ENCODE measurements at regions not wholly inside any gene's neighbourhood (a gene's known extent, or its start where the extent isn't known, plus 50 kb on each side); places are given as distances from the start of the nearest gene placed in this dataset.

- peaks cover 0 to 88% (median 31%) of the 10 kb centered on the region in 7 donors for H3K27me3 ChIP-seq (replicated peaks in 1 of 7)
- H3K27ac ChIP-seq, result no peak overlapping the region
- peaks cover 0 to 16% (median 10%) of the 10 kb centered on the region in 6 donors for H3K4me1 ChIP-seq
- 36 to 61% (median 50%) methylated on average over 18 of the region's 18 CpGs for WGBS, 5 donors
- TF ChIP-seq POLR2AphosphoS5 (IDR thresholded peaks at IDR 0.05) (no peak), POLR2A (IDR thresholded peaks at IDR 0.05) (no peak)
- TF ChIP-seq, protein P1, sequence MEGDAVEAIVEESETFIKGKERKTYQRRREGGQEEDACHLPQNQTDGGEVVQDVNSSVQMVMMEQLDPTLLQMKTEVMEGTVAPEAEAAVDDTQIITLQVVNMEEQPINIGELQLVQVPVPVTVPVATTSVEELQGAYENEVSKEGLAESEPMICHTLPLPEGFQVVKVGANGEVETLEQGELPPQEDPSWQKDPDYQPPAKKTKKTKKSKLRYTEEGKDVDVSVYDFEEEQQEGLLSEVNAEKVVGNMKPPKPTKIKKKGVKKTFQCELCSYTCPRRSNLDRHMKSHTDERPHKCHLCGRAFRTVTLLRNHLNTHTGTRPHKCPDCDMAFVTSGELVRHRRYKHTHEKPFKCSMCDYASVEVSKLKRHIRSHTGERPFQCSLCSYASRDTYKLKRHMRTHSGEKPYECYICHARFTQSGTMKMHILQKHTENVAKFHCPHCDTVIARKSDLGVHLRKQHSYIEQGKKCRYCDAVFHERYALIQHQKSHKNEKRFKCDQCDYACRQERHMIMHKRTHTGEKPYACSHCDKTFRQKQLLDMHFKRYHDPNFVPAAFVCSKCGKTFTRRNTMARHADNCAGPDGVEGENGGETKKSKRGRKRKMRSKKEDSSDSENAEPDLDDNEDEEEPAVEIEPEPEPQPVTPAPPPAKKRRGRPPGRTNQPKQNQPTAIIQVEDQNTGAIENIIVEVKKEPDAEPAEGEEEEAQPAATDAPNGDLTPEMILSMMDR (IDR thresholded peaks at IDR 0.05 in 8 of 11, conservative IDR thresholded peaks at IDR 0.05 in 3 of 11), result no peak
- no peaks in the 10 kb centered on the region for H3K36me3 ChIP-seq
- peaks cover 0 to 3% (median 0%) of the 10 kb centered on the region in 8 donors for H3K9me3 ChIP-seq
- no peak overlapping the region for H3K4me3 ChIP-seq
- DNase-seq, result no peak
- intact Hi-C loops (cut with DNase I; ENCODE audit: low total_unique reads), result no loop called here
These were observed 129.4 kb downstream of the WDR11 start for GRCh38 chr10:120980279-120981255.

GRCh38 chr10:120981601-120982391, 130.6 kb downstream of the WDR11 start:
- H3K27me3 ChIP-seq (replicated peaks in 1 of 7), result peaks cover 0 to 80% (median 31%) of the 10 kb centered on the region in 7 donors
- no peaks in the 10 kb centered on the region for H3K36me3 ChIP-seq
- no peak overlapping the region for H3K4me3 ChIP-seq
- TF ChIP-seq POLR2A (IDR thresholded peaks at IDR 0.05) (no peak), POLR2AphosphoS5 (IDR thresholded peaks at IDR 0.05) (no peak)
- TF ChIP-seq, protein P1 (IDR thresholded peaks at IDR 0.05 in 8 of 11, conservative IDR thresholded peaks at IDR 0.05 in 3 of 11), result no peak
- no peak for DNase-seq
- H3K4me1 ChIP-seq, result peaks cover 0 to 16% (median 10%) of the 10 kb centered on the region in 6 donors
- WGBS, 5 donors, result 69 to 76% (median 74%) methylated on average over 8 of the region's 8 CpGs
- peaks cover 0 to 3% (median 0%) of the 10 kb centered on the region in 8 donors for H3K9me3 ChIP-seq
- intact Hi-C loops (cut with DNase I; ENCODE audit: low total_unique reads), result no loop called here
- H3K27ac ChIP-seq, result no peak overlapping the region

DNA sequence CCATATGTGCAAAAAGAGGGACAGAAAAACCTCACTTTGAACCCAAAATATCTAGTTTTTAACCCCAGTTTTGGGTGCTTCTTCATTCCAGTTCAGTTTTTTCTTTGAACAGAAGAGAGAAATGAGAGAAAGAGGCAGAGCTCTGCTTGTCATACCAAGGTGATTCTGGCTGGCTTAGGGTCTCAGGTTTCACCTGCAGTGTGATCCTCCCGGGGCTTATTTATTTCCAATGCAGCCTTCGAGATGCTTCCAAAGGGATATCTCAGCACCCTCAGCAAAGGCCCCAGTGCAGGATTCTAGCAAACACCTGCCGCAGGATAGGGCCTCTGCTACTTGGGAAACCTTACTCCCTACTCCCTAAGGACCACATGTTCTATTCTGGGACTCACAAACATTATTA, 131.3 kb downstream of the WDR11 start:
- Histone ChIP-seq H3K9me3 (peaks cover 0 to 3% (median 0%) of the 10 kb centered on the region in 8 donors), H3K4me1 (peaks cover 0 to 16% (median 10%) of the 10 kb centered on the region in 6 donors), H3K27me3 (replicated peaks in 1 of 7) (peaks cover 0 to 73% (median 31%) of the 10 kb centered on the region in 7 donors), H3K4me3 (no peak overlapping the region), H3K27ac (no peak overlapping the region), H3K36me3 (no peaks in the 10 kb centered on the region)
- DNase-seq, result no peak
- no peak for TF ChIP-seq POLR2AphosphoS5 (IDR thresholded peaks at IDR 0.05)
- TF ChIP-seq, protein P1 (IDR thresholded peaks at IDR 0.05 in 8 of 11, conservative IDR thresholded peaks at IDR 0.05 in 3 of 11), result no peak
- TF ChIP-seq POLR2A (IDR thresholded peaks at IDR 0.05), result no peak
- intact Hi-C loops (cut with DNase I; ENCODE audit: low total_unique reads), result no loop called here
- 57 to 72% (median 61%) methylated on average over 3 of the region's 3 CpGs for WGBS, 5 donors
